ENCODE measurements at regions not wholly inside any gene's neighbourhood (a gene's known extent, or its start where the extent isn't known, plus 50 kb on each side); places are given as distances from the start of the nearest gene placed in this dataset.
"Not testable (repeated sequence)": the region's sequence is repeated elsewhere in the genome, so short reads cannot be mapped to it uniquely, and the experiment has no call there.

- H3K36me3 Mint-ChIP-seq, result no peaks in the 10 kb centered on the region
- no peaks in the 10 kb centered on the region for H3K4me1 Mint-ChIP-seq
- no peak for DNase-seq
- no peak overlapping the region for H3K4me3 Mint-ChIP-seq
- Histone ChIP-seq H3K9me3 (ENCODE audit: low read length) (no peaks in the 10 kb centered on the region), H3K36me3 (ENCODE audit: insufficient read depth, low read length) (no peaks in the 10 kb centered on the region), H3K4me3 (ENCODE audit: low read length) (no peak overlapping the region), H3K27ac (ENCODE audit: low read depth, low read length) (no peak overlapping the region), H3K4me1 (ENCODE audit: insufficient read depth, low read length) (no peaks in the 10 kb centered on the region), H3K27me3 (ENCODE audit: insufficient read depth, low read length, poor library complexity, severe bottlenecking) (no peaks in the 10 kb centered on the region)
- peaks cover 0 to 4% (median 0%) of the 10 kb centered on the region in 5 donors for H3K9me3 Mint-ChIP-seq
- no peak overlapping the region for H3K27ac Mint-ChIP-seq
- CTCF ChIA-PET, result no interaction called here
- no peaks in the 10 kb centered on the region for H3K27me3 Mint-ChIP-seq
- POLR2A ChIA-PET, result no interaction called here
Measured at GRCh38 chr5:7271435-7272084, 124.4 kb upstream of the ADCY2 start.

- Mint-ChIP-seq H3K36me3 (no peaks in the 10 kb centered on the region), H3K27ac (no peak overlapping the region), H3K27me3 (no peaks in the 10 kb centered on the region), H3K9me3 (no peaks in the 10 kb centered on the region), H3K4me1 (no peaks in the 10 kb centered on the region), H3K4me3 (no peak overlapping the region)
- Histone ChIP-seq H3K27ac (ENCODE audit: low read depth, low read length) (no peak overlapping the region), H3K4me3 (ENCODE audit: low read length) (no peak overlapping the region), H3K4me1 (ENCODE audit: insufficient read depth, low read length) (no peaks in the 10 kb centered on the region), H3K36me3 (ENCODE audit: insufficient read depth, low read length) (no peaks in the 10 kb centered on the region), H3K27me3 (ENCODE audit: insufficient read depth, low read length, poor library complexity, severe bottlenecking) (no peaks in the 10 kb centered on the region), H3K9me3 (ENCODE audit: low read length) (no peaks in the 10 kb centered on the region)
- ChIA-PET POLR2A (no interaction called here), CTCF (no interaction called here)
- no peak for DNase-seq
Measured at GRCh38 chr5:7272408-7272965, 123.5 kb upstream of the ADCY2 start.

- H3K4me1 Mint-ChIP-seq, result no peaks in the 10 kb centered on the region
- Histone ChIP-seq H3K27me3 (ENCODE audit: insufficient read depth, low read length, poor library complexity, severe bottlenecking) (no peaks in the 10 kb centered on the region), H3K36me3 (ENCODE audit: insufficient read depth, low read length) (no peaks in the 10 kb centered on the region), H3K4me3 (ENCODE audit: low read length) (no peak overlapping the region), H3K4me1 (ENCODE audit: insufficient read depth, low read length) (no peaks in the 10 kb centered on the region), H3K27ac (ENCODE audit: low read depth, low read length) (no peak overlapping the region), H3K9me3 (ENCODE audit: low read length) (no peaks in the 10 kb centered on the region)
- DNase-seq, result no peak
- CTCF ChIA-PET, result no interaction called here
- no peak overlapping the region for H3K27ac Mint-ChIP-seq
- H3K36me3 Mint-ChIP-seq, result no peaks in the 10 kb centered on the region
- no peaks in the 10 kb centered on the region for H3K27me3 Mint-ChIP-seq
- peaks cover 0 to 4% (median 0%) of the 10 kb centered on the region in 5 donors for H3K9me3 Mint-ChIP-seq
- POLR2A ChIA-PET, result no interaction called here
- no peak overlapping the region for H3K4me3 Mint-ChIP-seq
Measured at GRCh38 chr5:7274203-7274602, 121.7 kb upstream of the ADCY2 start.

DNA sequence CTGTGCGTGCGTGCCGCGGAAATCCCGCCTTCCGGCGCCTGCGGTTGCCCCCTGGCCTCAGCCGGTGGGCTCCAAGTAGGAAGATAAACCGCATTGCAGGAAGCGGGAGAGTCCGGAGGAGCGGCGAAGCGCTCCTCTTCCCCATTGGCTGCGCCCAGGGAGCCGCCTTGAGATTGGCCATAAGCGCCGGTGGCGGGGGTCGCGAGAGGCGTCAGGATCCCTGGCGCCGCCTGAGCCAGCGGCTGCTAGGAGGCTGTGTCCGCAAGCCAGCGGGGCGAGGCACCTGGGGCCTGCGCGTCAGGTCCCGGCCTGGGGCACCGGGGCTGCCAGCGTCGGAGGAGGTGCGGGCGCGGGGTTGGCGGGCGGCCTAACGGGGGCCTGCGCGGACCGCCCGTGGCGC is 106.3 kb upstream of the ADCY2 start:
- CTCF ChIA-PET; H3K27me3 Mint-ChIP-seq; H3K4me3 ChIP-seq (ENCODE audit: low read length); H3K4me1 Mint-ChIP-seq; DNase-seq; H3K36me3 Mint-ChIP-seq; H3K9me3 ChIP-seq (ENCODE audit: low read length); H3K27me3 ChIP-seq (ENCODE audit: insufficient read depth, low read length, poor library complexity, severe bottlenecking); H3K9me3 Mint-ChIP-seq; H3K4me1 ChIP-seq (ENCODE audit: insufficient read depth, low read length); H3K27ac ChIP-seq (ENCODE audit: low read depth, low read length); H3K36me3 ChIP-seq (ENCODE audit: insufficient read depth, low read length); H3K27ac Mint-ChIP-seq; POLR2A ChIA-PET; H3K4me3 Mint-ChIP-seq: not testable (repeated sequence)

- H3K27ac Mint-ChIP-seq; H3K36me3 Mint-ChIP-seq; H3K9me3 Mint-ChIP-seq; H3K4me1 ChIP-seq (ENCODE audit: insufficient read depth, low read length); H3K4me1 Mint-ChIP-seq; H3K9me3 ChIP-seq (ENCODE audit: low read length); H3K36me3 ChIP-seq (ENCODE audit: insufficient read depth, low read length); H3K27ac ChIP-seq (ENCODE audit: low read depth, low read length); H3K4me3 ChIP-seq (ENCODE audit: low read length); H3K4me3 Mint-ChIP-seq; POLR2A ChIA-PET; H3K27me3 Mint-ChIP-seq; CTCF ChIA-PET; H3K27me3 ChIP-seq (ENCODE audit: insufficient read depth, low read length, poor library complexity, severe bottlenecking); DNase-seq: not testable (repeated sequence)
Measured at GRCh38 chr5:7297821-7298220, 98.1 kb upstream of the ADCY2 start.

GRCh38 chr5:7299731-7300130 is 96.2 kb upstream of the ADCY2 start:
- H3K9me3 ChIP-seq (ENCODE audit: low read length); H3K27me3 ChIP-seq (ENCODE audit: insufficient read depth, low read length, poor library complexity, severe bottlenecking); H3K4me1 ChIP-seq (ENCODE audit: insufficient read depth, low read length); H3K4me3 ChIP-seq (ENCODE audit: low read length); H3K4me3 Mint-ChIP-seq; DNase-seq; H3K27ac ChIP-seq (ENCODE audit: low read depth, low read length); H3K36me3 Mint-ChIP-seq; H3K27ac Mint-ChIP-seq; POLR2A ChIA-PET; H3K4me1 Mint-ChIP-seq; CTCF ChIA-PET; H3K36me3 ChIP-seq (ENCODE audit: insufficient read depth, low read length); H3K9me3 Mint-ChIP-seq; H3K27me3 Mint-ChIP-seq: not testable (repeated sequence)

- H3K36me3 ChIP-seq (ENCODE audit: insufficient read depth, low read length); H3K9me3 Mint-ChIP-seq; H3K4me3 Mint-ChIP-seq; H3K27me3 ChIP-seq (ENCODE audit: insufficient read depth, low read length, poor library complexity, severe bottlenecking); H3K4me1 Mint-ChIP-seq; H3K9me3 ChIP-seq (ENCODE audit: low read length); H3K27ac ChIP-seq (ENCODE audit: low read depth, low read length); H3K4me3 ChIP-seq (ENCODE audit: low read length); H3K4me1 ChIP-seq (ENCODE audit: insufficient read depth, low read length); CTCF ChIA-PET; DNase-seq; H3K36me3 Mint-ChIP-seq; POLR2A ChIA-PET; H3K27ac Mint-ChIP-seq; H3K27me3 Mint-ChIP-seq: not testable (repeated sequence)
Measured at GRCh38 chr5:7305000-7305674, 90.8 kb upstream of the ADCY2 start.

GRCh38 chr5:7306556-7306955 is 89.4 kb upstream of the ADCY2 start:
- H3K4me3 ChIP-seq (ENCODE audit: low read length); H3K27ac Mint-ChIP-seq; H3K4me1 Mint-ChIP-seq; H3K36me3 Mint-ChIP-seq; H3K4me1 ChIP-seq (ENCODE audit: insufficient read depth, low read length); POLR2A ChIA-PET; H3K9me3 ChIP-seq (ENCODE audit: low read length); H3K4me3 Mint-ChIP-seq; H3K9me3 Mint-ChIP-seq; H3K36me3 ChIP-seq (ENCODE audit: insufficient read depth, low read length); DNase-seq; CTCF ChIA-PET; H3K27me3 ChIP-seq (ENCODE audit: insufficient read depth, low read length, poor library complexity, severe bottlenecking); H3K27ac ChIP-seq (ENCODE audit: low read depth, low read length); H3K27me3 Mint-ChIP-seq: not testable (repeated sequence)
